Bronchial epithelial cell (primary cell): ENCODE measurements at regions not wholly inside any gene's neighbourhood (a gene's known extent, or its start where the extent isn't known, plus 50 kb on each side); places are given as distances from the start of the nearest gene placed in this dataset.
"Not testable (repeated sequence)": the region's sequence is repeated elsewhere in the genome, so short reads cannot be mapped to it uniquely, and the experiment has no call there.

Experiments used
- DNase-seq: peaks from one replicate; pipeline ENCODE4 v3.0.0-alpha.2; 2010; ENCODE audit warnings: low read depth
- FAIRE-seq: peaks from 2 replicates; lab custom pipeline; 2011; peaks lifted over from hg19 to GRCh38; lab: Jason Lieb, UNC
- H3K27me3 ChIP-seq: 2 replicates; pipeline ENCODE4 v1.5.1; 2011; ENCODE audit warnings: low read length; ENCODE audit not compliant: control insufficient read depth, insufficient read depth
- H3K36me3 ChIP-seq: 2 replicates; pipeline ENCODE4 v1.5.1; 2011; ENCODE audit warnings: low read length; ENCODE audit not compliant: control insufficient read depth, insufficient read depth
- H3K4me3 ChIP-seq: 2 replicates; pipeline ENCODE4 v1.5.1; 2011; ENCODE audit warnings: mild to moderate bottlenecking, low read depth, low read length, control low read depth
- TF ChIP-seq, protein P1 (sequence below): IDR thresholded peaks from 2 replicates; pipeline ENCODE4 v1.5.1; 2011; ENCODE audit warnings: mild to moderate bottlenecking, moderate library complexity, low read length, control low read depth, inconsistent platforms; ENCODE audit not compliant: insufficient read depth, severe bottlenecking

DNA sequence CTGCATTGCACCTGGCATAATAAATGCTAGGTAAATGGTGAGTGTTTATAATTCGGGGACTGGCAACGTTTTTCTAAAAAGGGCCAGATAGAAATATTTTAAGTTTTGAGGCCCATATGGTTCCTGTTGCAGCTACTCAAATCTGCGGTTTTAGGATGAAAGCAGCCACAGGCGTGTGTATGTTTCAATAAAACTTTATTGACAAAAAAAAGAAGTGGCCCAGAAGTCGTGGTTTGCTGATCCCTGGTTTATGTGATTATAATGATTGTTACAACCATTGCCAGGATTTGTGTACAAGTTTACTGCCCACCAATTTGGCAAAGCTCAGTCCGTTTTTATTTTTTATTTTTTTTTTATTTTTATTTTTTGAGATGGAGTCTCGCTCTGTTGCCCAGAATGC lies 536.1 kb downstream of the XYLT1 start:
- FAIRE-seq (no peak), DNase-seq (no peak)
- TF ChIP-seq, protein P1, sequence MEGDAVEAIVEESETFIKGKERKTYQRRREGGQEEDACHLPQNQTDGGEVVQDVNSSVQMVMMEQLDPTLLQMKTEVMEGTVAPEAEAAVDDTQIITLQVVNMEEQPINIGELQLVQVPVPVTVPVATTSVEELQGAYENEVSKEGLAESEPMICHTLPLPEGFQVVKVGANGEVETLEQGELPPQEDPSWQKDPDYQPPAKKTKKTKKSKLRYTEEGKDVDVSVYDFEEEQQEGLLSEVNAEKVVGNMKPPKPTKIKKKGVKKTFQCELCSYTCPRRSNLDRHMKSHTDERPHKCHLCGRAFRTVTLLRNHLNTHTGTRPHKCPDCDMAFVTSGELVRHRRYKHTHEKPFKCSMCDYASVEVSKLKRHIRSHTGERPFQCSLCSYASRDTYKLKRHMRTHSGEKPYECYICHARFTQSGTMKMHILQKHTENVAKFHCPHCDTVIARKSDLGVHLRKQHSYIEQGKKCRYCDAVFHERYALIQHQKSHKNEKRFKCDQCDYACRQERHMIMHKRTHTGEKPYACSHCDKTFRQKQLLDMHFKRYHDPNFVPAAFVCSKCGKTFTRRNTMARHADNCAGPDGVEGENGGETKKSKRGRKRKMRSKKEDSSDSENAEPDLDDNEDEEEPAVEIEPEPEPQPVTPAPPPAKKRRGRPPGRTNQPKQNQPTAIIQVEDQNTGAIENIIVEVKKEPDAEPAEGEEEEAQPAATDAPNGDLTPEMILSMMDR = no peak
- Histone ChIP-seq H3K27me3 (no peaks in the 10 kb centered on the region), H3K36me3 (no peaks in the 10 kb centered on the region), H3K4me3 (no peak overlapping the region)

DNA sequence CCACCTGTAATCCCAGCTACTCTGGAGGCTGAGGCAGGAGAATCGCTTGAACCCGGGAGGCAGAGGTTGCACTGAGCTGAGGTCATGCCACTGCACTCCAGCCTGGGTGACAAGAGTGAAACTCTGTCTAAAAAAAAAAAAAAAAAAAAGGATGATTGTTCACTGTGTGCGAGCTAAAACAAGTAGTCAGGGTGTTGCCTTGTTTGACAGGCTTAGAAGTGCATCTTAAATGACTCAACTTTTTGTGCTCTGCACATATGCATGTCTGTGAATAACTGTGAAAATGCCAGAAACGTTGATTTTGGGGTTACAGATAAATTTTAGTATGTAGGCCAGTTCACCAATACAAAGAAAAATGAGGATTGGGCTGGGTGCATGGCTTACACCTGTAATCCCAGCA lies 534.9 kb downstream of the XYLT1 start:
- DNase-seq, FAIRE-seq, H3K36me3 ChIP-seq, H3K27me3 ChIP-seq, H3K4me3 ChIP-seq: not testable (repeated sequence)

DNA sequence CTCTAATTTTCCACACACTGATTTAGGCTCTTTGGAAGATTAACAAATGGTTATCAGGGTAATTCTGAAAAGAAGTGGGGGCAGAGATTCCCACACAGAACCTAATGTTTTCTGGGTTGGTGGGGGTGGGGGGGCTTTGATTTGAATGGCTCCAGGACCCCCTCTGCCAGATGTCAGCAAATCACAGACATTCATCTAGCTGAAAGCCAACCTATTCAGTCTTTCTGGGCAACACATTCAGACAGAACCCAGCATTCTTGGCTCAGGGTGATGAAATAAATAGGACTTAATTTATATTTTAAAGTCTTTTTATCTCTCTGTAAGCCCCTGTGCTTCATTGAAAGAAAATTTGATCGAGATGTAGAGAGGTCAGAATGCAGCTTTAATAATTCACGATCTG lies 533.2 kb downstream of the XYLT1 start:
- H3K4me3 ChIP-seq = no peak overlapping the region
- FAIRE-seq = no peak
- DNase-seq = no peak
- TF ChIP-seq, protein P1 = no peak
- no peaks in the 10 kb centered on the region for H3K27me3 ChIP-seq
- no peaks in the 10 kb centered on the region for H3K36me3 ChIP-seq

DNA sequence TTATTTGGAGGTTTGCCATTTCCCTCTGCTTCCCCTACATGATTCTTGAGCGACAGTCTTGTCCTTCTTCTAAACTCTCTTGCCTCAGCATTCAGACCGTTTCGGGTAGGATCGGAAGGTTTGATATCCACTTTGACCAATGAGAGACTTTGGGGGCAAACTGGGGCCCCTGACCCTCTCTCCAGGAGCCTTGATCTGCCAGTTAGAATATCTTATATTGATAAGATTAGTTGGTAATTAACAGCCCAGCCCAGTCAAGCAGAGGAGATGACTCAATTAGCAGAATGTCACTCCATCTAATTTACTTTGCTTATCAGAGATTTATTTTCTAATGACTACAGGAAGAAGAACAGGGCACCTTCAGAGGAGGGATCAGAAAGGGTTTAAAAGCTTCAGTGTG lies 532.8 kb downstream of the XYLT1 start:
- H3K36me3 ChIP-seq = no peaks in the 10 kb centered on the region
- no peak for DNase-seq
- no peaks in the 10 kb centered on the region for H3K27me3 ChIP-seq
- FAIRE-seq = no peak
- TF ChIP-seq, protein P1 = no peak
- no peak overlapping the region for H3K4me3 ChIP-seq

DNA sequence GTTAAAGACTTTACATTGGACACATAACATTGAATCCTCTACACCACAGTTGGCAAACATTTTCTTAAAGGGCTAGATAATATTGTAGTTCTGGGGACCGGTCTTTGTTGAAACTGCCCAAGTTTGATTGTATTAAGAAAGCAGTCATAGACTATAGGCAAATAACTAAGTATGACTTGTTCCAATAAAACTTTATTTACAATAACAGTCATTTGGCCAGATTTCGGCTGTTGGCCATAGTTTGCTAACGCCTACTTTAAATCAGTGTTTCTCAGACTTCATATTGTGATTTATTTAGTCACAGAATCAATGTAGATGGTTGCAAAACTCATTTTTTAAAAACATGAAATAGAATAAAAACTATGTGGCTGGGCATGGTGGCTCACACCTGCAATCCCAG lies 531.8 kb downstream of the XYLT1 start:
- FAIRE-seq (no peak), DNase-seq (no peak)
- Histone ChIP-seq H3K4me3 (no peak overlapping the region), H3K36me3 (no peaks in the 10 kb centered on the region), H3K27me3 (no peaks in the 10 kb centered on the region)
- TF ChIP-seq, protein P1 = no peak

DNA sequence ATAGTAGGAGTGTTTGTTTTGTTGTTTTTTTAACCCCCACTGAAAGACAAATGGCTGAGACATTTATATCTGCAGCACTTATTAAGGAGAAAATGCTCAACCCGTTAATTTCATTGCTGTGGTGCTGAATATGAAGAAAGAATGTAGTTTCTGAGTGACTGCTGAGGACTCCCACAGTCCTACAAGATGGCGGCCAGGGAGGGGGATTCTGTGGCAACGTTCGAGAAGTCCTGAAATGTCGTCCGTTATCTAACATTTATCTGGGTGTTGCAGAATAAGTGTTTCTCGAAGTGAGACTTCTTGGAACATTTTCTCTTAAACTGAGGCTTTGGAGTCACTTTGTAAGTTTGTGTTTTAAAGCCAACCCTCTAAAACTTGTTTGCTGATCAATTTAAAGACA lies 530.4 kb downstream of the XYLT1 start:
- TF ChIP-seq, protein P1 = no peak
- no peak overlapping the region for H3K4me3 ChIP-seq
- no peaks in the 10 kb centered on the region for H3K27me3 ChIP-seq
- DNase-seq = no peak
- no peaks in the 10 kb centered on the region for H3K36me3 ChIP-seq
- no peak for FAIRE-seq

DNA sequence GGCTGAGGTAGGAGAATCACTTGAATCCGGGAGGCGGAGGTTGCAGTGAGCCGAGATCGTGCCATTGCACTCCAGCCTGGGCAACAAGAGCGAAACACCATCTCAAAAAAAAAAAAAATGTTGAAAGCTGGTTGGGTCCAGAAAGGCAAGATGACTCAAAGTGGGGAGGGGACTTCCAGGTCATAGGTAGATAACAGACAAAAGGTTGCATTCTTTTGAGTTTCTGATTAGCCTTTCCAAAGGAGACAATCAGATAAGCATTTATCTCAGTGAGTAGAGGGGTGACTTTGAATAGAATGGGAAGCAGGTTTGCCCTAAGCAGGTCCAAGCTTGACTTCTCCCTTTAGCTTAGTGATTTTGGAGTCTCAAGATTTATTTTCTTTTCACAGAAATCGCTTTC lies 527.9 kb downstream of the XYLT1 start:
- FAIRE-seq = not testable (repeated sequence)

More for the DNA sequence above, 527.9 kb downstream of the XYLT1 start:
- DNase-seq, H3K36me3 ChIP-seq, H3K27me3 ChIP-seq, H3K4me3 ChIP-seq: not testable (repeated sequence)
